Endothelial cell (in vitro differentiated cells): ENCODE measurements at regions not wholly inside any gene's neighbourhood (a gene's known extent, or its start where the extent isn't known, plus 50 kb on each side); places are given as distances from the start of the nearest gene placed in this dataset.

ENCODE experiments used
- DNase-seq: peaks from one replicate; pipeline ENCODE4 v3.0.0; 2021; ENCODE audit warnings: low spot score
- H3K27ac Mint-ChIP-seq: one replicate; pipeline ENCODE4 v1.8.0; 2021; ENCODE audit warnings: mixed read lengths, inconsistent platforms; ENCODE audit not compliant: unreplicated experiment
- H3K27me3 Mint-ChIP-seq: one replicate; pipeline ENCODE4 v1.8.0; 2021; ENCODE audit warnings: mild to moderate bottlenecking, moderate library complexity, mixed read lengths, inconsistent platforms; ENCODE audit not compliant: unreplicated experiment
- H3K36me3 Mint-ChIP-seq: one replicate; pipeline ENCODE4 v1.8.0; 2021; ENCODE audit warnings: mild to moderate bottlenecking, low read depth, mixed read lengths, inconsistent platforms; ENCODE audit not compliant: unreplicated experiment
- H3K4me1 Mint-ChIP-seq: one replicate; pipeline ENCODE4 v1.8.0; 2021; ENCODE audit warnings: mild to moderate bottlenecking, mixed read lengths, inconsistent platforms; ENCODE audit not compliant: unreplicated experiment
- H3K4me3 Mint-ChIP-seq: one replicate; pipeline ENCODE4 v1.8.0; 2021; ENCODE audit warnings: mild to moderate bottlenecking, mixed read lengths, inconsistent platforms; ENCODE audit not compliant: unreplicated experiment
- H3K9me3 Mint-ChIP-seq: one replicate; pipeline ENCODE4 v1.8.0; 2021; ENCODE audit warnings: mixed read lengths, inconsistent platforms; ENCODE audit not compliant: unreplicated experiment
- CTCF ChIP-seq: fragments of 200-600 bp; sonication (generic); IDR thresholded peaks from one replicate; pipeline ENCODE4 v1.5.0; 2021; ENCODE audit warnings: antibody characterized with exemption; ENCODE audit not compliant: unreplicated experiment

GRCh38 chr18:77379976-77380509 is 130.4 kb downstream of the GALR1 start:
- Mint-ChIP-seq H3K27me3 (no peaks in the 10 kb centered on the region), H3K27ac (no peak overlapping the region), H3K36me3 (no peaks in the 10 kb centered on the region), H3K4me1 (no peaks in the 10 kb centered on the region), H3K9me3 (no peaks in the 10 kb centered on the region), H3K4me3 (no peak overlapping the region)
- no peak for DNase-seq
- no peak for TF ChIP-seq CTCF

- DNase-seq, result no peak
- H3K27ac Mint-ChIP-seq, result no peak overlapping the region
- H3K36me3 Mint-ChIP-seq, result no peaks in the 10 kb centered on the region
- H3K4me3 Mint-ChIP-seq, result no peak overlapping the region
- no peaks in the 10 kb centered on the region for H3K9me3 Mint-ChIP-seq
- no peak for TF ChIP-seq CTCF
- no peaks in the 10 kb centered on the region for H3K4me1 Mint-ChIP-seq
- no peaks in the 10 kb centered on the region for H3K27me3 Mint-ChIP-seq
Measured at GRCh38 chr18:77380695-77381094, 131.0 kb downstream of the GALR1 start.

- Mint-ChIP-seq H3K27ac (no peak overlapping the region), H3K9me3 (no peaks in the 10 kb centered on the region), H3K36me3 (no peaks in the 10 kb centered on the region), H3K4me1 (peaks cover 6% of the 10 kb centered on the region), H3K4me3 (no peak overlapping the region), H3K27me3 (no peaks in the 10 kb centered on the region)
- TF ChIP-seq CTCF, result no peak
- no peak for DNase-seq
Measured at GRCh38 chr18:77392321-77392720, 142.7 kb downstream of the GALR1 start.

GRCh38 chr18:77393519-77393918 is 143.9 kb downstream of the GALR1 start:
- no peaks in the 10 kb centered on the region for H3K9me3 Mint-ChIP-seq
- no peaks in the 10 kb centered on the region for H3K4me1 Mint-ChIP-seq
- H3K36me3 Mint-ChIP-seq, result no peaks in the 10 kb centered on the region
- no peak overlapping the region for H3K27ac Mint-ChIP-seq
- no peak overlapping the region for H3K4me3 Mint-ChIP-seq
- H3K27me3 Mint-ChIP-seq, result no peaks in the 10 kb centered on the region
- TF ChIP-seq CTCF, result no peak
- DNase-seq, result no peak

DNA sequence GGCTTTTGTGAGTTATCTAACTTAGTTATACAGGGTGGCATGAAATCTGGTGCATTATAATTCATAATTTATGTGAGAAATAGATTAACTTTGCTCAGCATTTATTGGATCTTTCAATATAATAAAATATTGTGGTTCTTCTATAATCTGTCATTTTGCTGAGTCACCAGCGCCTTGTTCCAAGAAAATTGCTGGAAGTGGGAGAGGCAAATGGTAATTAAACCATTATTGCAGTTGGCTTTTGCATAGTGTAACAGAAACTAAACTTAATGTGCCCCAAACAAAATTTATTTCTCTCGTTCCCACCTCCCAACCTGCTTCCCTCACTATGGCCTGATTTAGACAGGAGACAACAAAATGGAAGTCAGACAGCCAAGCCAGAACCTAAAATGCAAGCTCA is 146.3 kb downstream of the GALR1 start:
- Mint-ChIP-seq H3K27me3 (no peaks in the 10 kb centered on the region), H3K9me3 (no peaks in the 10 kb centered on the region), H3K4me1 (no peaks in the 10 kb centered on the region), H3K4me3 (no peak overlapping the region), H3K36me3 (no peaks in the 10 kb centered on the region), H3K27ac (no peak overlapping the region)
- no peak for TF ChIP-seq CTCF
- no peak for DNase-seq
